ENCODE measurements at regions not wholly inside any gene's neighbourhood (a gene's known extent, or its start where the extent isn't known, plus 50 kb on each side); places are given as distances from the start of the nearest gene placed in this dataset.

DNA sequence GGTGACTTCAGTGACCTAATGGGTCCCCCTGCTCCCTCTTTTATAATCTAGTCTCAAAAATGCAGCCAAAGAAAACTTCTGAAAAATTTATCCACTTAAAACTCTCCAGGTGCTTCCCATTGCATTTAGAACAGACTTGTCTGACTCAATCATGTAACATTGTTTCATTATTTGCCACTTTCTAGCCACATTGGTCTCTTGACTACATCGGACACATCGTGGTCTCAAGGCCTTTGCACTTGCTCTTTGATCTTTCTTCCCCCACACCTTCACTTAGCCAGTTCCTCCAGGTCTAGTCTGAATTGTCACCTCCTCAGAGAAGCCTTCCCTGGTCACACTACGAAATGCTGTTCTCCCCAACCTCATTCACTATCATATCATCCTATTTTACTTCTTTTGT, 97.0 kb upstream of the E2F8 start:
- no peak for ATAC-seq
- H3K27me3 ChIP-seq: peaks cover 0 to 37% (median 2%) of the 10 kb centered on the region in 9 donors
- 88 to 89% (median 88%) methylated on average over 3 of the region's 3 CpGs for WGBS, 4 donors

DNA sequence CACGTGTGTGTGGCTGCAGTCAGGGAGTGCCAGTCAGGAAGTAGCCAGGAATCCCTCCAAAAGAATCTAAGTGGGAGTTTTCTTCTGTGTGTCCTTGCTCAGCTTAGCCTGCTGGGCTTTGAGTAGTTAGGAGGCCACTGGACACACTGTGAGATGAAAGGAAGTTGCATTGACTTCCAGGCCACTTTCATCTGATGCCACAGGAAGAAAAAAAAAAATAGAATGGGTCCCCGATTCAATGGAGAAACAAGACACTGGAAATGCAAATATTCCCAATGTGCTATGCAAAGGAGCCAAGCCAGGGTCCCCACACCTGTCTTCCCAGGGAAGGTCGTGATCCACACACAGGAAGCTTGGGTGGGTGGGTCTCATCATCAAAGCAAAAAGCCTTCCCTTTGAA, 95.6 kb upstream of the E2F8 start:
- WGBS, 4 donors: 49 to 59% (median 54%) methylated on average over 3 of the region's 3 CpGs
- ATAC-seq (no peak), DNase-seq (no peak)
- Histone ChIP-seq H3K4me3 (no peak overlapping the region), H3K36me3 (no peaks in the 10 kb centered on the region), H3K9me3 (no peaks in the 10 kb centered on the region), H3K27me3 (peaks cover 0 to 34% (median 0%) of the 10 kb centered on the region in 9 donors), H3K4me1 (no peaks in the 10 kb centered on the region), H3K27ac (no peak overlapping the region)
- intact Hi-C loops (cut with DNase I): no loop called here
- no peak for TF ChIP-seq POLR2A (IDR thresholded peaks at IDR 0.05)
- TF ChIP-seq, protein P1, sequence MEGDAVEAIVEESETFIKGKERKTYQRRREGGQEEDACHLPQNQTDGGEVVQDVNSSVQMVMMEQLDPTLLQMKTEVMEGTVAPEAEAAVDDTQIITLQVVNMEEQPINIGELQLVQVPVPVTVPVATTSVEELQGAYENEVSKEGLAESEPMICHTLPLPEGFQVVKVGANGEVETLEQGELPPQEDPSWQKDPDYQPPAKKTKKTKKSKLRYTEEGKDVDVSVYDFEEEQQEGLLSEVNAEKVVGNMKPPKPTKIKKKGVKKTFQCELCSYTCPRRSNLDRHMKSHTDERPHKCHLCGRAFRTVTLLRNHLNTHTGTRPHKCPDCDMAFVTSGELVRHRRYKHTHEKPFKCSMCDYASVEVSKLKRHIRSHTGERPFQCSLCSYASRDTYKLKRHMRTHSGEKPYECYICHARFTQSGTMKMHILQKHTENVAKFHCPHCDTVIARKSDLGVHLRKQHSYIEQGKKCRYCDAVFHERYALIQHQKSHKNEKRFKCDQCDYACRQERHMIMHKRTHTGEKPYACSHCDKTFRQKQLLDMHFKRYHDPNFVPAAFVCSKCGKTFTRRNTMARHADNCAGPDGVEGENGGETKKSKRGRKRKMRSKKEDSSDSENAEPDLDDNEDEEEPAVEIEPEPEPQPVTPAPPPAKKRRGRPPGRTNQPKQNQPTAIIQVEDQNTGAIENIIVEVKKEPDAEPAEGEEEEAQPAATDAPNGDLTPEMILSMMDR (IDR thresholded peaks at IDR 0.05): no peak

More for the DNA sequence above, 97.0 kb upstream of the E2F8 start:
- no peak overlapping the region for H3K4me3 ChIP-seq
- H3K9me3 ChIP-seq: no peaks in the 10 kb centered on the region
- intact Hi-C loops (cut with DNase I): no loop called here
- H3K27ac ChIP-seq: no peak overlapping the region
- no peaks in the 10 kb centered on the region for H3K36me3 ChIP-seq
- DNase-seq: no peak
- H3K4me1 ChIP-seq: no peaks in the 10 kb centered on the region
- TF ChIP-seq, protein P1 (IDR thresholded peaks at IDR 0.05): no peak
- no peak for TF ChIP-seq POLR2A (IDR thresholded peaks at IDR 0.05)

DNA sequence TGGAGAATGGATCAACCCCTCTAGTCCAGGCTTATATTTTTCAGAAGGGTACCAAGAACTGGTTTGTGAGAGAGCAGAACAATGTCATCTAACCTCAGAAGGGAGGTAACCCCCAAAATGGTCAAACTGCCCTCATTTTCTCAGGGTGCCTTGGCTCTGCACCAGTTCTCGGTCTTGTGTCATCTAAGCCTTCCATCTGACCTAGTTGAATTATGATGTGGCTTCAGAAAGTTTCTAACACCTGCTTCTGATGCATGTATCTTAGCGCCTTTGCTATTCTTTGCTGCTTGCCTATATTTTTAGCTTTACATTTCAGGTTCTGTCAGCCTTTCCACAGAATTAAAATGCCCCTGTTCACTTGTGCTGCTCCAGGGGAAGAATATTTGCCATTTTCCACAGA, 91.7 kb upstream of the E2F8 start:
- Histone ChIP-seq H3K4me1 (no peaks in the 10 kb centered on the region), H3K36me3 (no peaks in the 10 kb centered on the region), H3K27me3 (peaks cover 0 to 22% (median 0%) of the 10 kb centered on the region in 9 donors), H3K4me3 (no peak overlapping the region), H3K9me3 (no peaks in the 10 kb centered on the region), H3K27ac (no peak overlapping the region)
- 94 to 98% (median 97%) methylated on average over 2 of the region's 2 CpGs for WGBS, 4 donors
- ATAC-seq: no peak
- intact Hi-C loops (cut with DNase I): no loop called here
- TF ChIP-seq POLR2A (IDR thresholded peaks at IDR 0.05): no peak
- TF ChIP-seq, protein P1 (IDR thresholded peaks at IDR 0.05): no peak
- DNase-seq: no peak

DNA sequence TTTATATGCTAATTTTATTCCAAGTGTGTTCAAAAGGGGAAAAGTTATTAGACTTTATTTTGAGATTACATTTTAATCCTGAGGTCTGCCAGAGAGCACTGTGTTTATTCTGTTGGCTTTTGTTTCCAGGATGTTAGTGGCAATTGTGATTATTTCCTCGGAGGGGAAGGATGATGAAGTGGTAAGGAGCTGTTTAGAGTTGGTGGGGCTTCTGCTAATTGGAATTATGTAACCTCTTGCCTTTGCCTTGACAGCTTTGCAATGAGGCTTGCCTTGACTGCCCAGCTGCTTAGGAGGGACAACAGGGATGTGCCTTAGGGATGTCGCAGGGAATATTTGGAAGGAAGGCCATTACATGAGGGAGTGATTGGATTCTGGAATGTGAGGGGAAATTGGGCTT, 89.7 kb upstream of the E2F8 start:
- WGBS, 4 donors: 40 to 55% (median 43%) methylated on average over 2 of the region's 2 CpGs
- DNase-seq (no peak), ATAC-seq (no peak)
- H3K9me3 ChIP-seq: no peaks in the 10 kb centered on the region
- H3K36me3 ChIP-seq: no peaks in the 10 kb centered on the region
- no peaks in the 10 kb centered on the region for H3K4me1 ChIP-seq
- peaks cover 0 to 13% (median 0%) of the 10 kb centered on the region in 9 donors for H3K27me3 ChIP-seq
- TF ChIP-seq, protein P1 (IDR thresholded peaks at IDR 0.05): no peak
- TF ChIP-seq POLR2A (IDR thresholded peaks at IDR 0.05): no peak
- no peak overlapping the region for H3K27ac ChIP-seq
- intact Hi-C loops (cut with DNase I): loop anchor here in 1 of 10 donors (2.0 kb wide), 1 partner anchor 24 kb away; no protein-coding TSS in a partner anchor
- no peak overlapping the region for H3K4me3 ChIP-seq
